ENCODE measurements at regions not wholly inside any gene's neighbourhood (a gene's known extent, or its start where the extent isn't known, plus 50 kb on each side); places are given as distances from the start of the nearest gene placed in this dataset.

DNA sequence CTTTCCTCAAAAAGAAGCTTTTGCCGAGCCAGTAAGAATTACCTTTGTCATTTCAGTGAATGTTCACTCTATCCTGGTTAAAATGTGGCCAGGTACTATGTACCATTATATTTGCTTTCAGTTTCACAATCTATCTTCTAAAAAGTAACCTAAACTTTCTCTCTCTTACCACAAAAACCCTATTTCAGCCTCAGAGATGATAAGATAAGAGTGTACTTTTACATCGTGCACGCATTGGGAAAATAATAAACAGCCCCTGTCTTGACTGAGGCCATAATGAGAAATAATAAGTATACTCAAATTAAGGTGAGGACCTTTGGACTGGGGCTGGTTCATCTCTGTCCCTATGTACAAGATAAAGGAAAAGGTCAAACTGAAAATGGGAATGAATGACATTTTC lies 77.7 kb downstream of the ZNF726 start:
- TF ChIP-seq, protein P1, sequence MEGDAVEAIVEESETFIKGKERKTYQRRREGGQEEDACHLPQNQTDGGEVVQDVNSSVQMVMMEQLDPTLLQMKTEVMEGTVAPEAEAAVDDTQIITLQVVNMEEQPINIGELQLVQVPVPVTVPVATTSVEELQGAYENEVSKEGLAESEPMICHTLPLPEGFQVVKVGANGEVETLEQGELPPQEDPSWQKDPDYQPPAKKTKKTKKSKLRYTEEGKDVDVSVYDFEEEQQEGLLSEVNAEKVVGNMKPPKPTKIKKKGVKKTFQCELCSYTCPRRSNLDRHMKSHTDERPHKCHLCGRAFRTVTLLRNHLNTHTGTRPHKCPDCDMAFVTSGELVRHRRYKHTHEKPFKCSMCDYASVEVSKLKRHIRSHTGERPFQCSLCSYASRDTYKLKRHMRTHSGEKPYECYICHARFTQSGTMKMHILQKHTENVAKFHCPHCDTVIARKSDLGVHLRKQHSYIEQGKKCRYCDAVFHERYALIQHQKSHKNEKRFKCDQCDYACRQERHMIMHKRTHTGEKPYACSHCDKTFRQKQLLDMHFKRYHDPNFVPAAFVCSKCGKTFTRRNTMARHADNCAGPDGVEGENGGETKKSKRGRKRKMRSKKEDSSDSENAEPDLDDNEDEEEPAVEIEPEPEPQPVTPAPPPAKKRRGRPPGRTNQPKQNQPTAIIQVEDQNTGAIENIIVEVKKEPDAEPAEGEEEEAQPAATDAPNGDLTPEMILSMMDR (IDR thresholded peaks at IDR 0.05): no peak
- TF ChIP-seq EP300 (IDR thresholded peaks at IDR 0.05): no peak
- no peak for TF ChIP-seq POLR2A (IDR thresholded peaks at IDR 0.05)

Data from tibial nerve (tissue), 4 donors.